ENCODE measurements at regions not wholly inside any gene's neighbourhood (a gene's known extent, or its start where the extent isn't known, plus 50 kb on each side); places are given as distances from the start of the nearest gene placed in this dataset.
"Not testable (repeated sequence)": the region's sequence is repeated elsewhere in the genome, so short reads cannot be mapped to it uniquely, and the experiment has no call there.

DNA sequence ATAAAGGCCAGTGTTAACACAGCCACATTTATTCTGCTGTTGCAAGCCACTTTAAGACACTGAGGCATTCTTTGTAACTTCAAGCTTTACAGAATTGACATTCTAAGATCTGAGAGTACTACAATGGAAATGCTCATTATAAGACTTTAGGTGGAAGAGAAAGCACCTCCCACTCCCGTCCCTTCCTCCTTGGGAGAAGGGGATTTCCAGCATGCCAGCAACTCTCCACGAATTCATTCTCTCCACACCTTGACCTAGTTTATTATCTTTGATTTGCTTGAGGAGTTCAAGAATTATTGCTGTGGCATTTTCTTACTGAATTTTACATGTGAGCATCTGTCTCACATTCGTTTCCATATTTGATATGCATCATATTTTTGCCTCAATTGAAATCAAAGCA lies 644.4 kb upstream of the MIS18BP1 start:
- H3K4me3 ChIP-seq (IDR thresholded peaks at IDR 0.05; ENCODE audit: insufficient read depth, low read depth, low read length): no peak overlapping the region
- no peak overlapping the region for H3K4me2 ChIP-seq
- H4K20me1 ChIP-seq (ENCODE audit: insufficient read depth): no peaks in the 10 kb centered on the region
- H3K27ac ChIP-seq: no peak overlapping the region
- no peak overlapping the region for H2AFZ ChIP-seq (ENCODE audit: low read depth)
- TF ChIP-seq, protein P1, sequence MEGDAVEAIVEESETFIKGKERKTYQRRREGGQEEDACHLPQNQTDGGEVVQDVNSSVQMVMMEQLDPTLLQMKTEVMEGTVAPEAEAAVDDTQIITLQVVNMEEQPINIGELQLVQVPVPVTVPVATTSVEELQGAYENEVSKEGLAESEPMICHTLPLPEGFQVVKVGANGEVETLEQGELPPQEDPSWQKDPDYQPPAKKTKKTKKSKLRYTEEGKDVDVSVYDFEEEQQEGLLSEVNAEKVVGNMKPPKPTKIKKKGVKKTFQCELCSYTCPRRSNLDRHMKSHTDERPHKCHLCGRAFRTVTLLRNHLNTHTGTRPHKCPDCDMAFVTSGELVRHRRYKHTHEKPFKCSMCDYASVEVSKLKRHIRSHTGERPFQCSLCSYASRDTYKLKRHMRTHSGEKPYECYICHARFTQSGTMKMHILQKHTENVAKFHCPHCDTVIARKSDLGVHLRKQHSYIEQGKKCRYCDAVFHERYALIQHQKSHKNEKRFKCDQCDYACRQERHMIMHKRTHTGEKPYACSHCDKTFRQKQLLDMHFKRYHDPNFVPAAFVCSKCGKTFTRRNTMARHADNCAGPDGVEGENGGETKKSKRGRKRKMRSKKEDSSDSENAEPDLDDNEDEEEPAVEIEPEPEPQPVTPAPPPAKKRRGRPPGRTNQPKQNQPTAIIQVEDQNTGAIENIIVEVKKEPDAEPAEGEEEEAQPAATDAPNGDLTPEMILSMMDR (conservative IDR thresholded peaks at IDR 0.05; ENCODE audit: low read depth, low read length): no peak
- no peaks in the 10 kb centered on the region for H3K79me2 ChIP-seq (ENCODE audit: insufficient read depth, low read depth)
- no peak overlapping the region for H3K9ac ChIP-seq
- H3K36me3 ChIP-seq (ENCODE audit: insufficient read depth): no peaks in the 10 kb centered on the region
- no peaks in the 10 kb centered on the region for H3K4me1 ChIP-seq (ENCODE audit: low read depth, poor library complexity, severe bottlenecking)
- H3K27me3 ChIP-seq (ENCODE audit: insufficient read depth, low read depth): no peaks in the 10 kb centered on the region

DNA sequence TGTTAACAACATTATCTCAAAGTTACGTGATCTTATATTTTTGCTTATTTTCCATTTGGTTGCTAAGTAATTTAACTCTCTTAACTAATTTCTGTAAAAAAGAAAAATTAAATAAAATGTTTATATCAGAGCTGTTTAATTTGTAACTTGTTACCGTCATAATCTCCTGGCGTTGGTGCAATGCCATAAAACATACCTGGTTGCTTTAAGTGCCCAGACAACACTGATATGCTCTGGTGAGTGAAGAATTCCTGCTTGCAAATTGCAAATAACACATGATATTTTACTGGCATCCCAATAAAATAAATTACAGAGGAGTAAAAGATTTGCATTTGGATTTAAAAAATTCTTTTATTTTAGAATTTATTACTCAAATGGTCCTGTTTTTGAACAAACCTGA lies 640.1 kb upstream of the MIS18BP1 start:
- H3K36me3 ChIP-seq (ENCODE audit: insufficient read depth): no peaks in the 10 kb centered on the region
- no peaks in the 10 kb centered on the region for H4K20me1 ChIP-seq (ENCODE audit: insufficient read depth)
- no peak overlapping the region for H2AFZ ChIP-seq (ENCODE audit: low read depth)

DNA sequence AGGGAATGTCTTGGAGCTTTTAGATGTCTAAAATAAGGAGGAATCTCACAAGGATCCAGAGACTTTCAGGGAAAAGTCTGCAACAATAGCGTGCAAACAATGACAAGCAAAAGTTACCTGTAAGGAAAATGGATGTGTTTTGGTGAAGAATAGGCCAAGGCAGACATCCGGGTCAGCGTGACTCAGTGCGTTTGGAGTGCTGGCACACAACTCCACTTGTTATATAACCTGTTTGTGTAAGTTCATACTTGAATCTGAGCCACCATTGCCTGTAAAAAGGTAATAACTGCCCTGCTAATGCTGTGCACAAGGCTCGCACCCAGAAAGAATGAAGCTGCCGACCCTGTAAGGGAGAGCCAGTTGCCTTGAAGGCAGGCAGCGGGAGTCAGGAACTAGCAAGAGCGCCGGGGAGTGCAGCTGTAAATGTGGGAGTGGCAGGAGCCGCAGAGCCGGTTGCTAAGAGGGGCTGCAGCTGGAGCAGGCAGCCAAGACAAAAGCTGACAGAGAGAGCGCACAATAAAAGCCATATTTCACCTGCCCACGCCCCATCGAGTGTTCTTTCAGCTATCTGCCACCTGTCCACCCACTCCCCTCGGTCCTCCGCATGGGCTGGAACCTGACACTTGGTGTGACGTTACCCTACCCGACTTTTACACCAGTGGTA lies 638.5 kb upstream of the MIS18BP1 start:
- Histone ChIP-seq H3K4me1 (ENCODE audit: low read depth, poor library complexity, severe bottlenecking) (no peaks in the 10 kb centered on the region), H3K79me2 (ENCODE audit: insufficient read depth, low read depth) (no peaks in the 10 kb centered on the region), H3K4me2 (no peak overlapping the region), H3K27me3 (ENCODE audit: insufficient read depth, low read depth) (no peaks in the 10 kb centered on the region), H3K9ac (no peak overlapping the region), H3K4me3 (IDR thresholded peaks at IDR 0.05; ENCODE audit: insufficient read depth, low read depth, low read length) (no peak overlapping the region), H3K36me3 (ENCODE audit: insufficient read depth) (no peaks in the 10 kb centered on the region), H3K27ac (no peak overlapping the region), H2AFZ (ENCODE audit: low read depth) (no peak overlapping the region), H4K20me1 (ENCODE audit: insufficient read depth) (no peaks in the 10 kb centered on the region)
- TF ChIP-seq, protein P1 (conservative IDR thresholded peaks at IDR 0.05; ENCODE audit: low read depth, low read length): no peak

More for the DNA sequence above, 640.1 kb upstream of the MIS18BP1 start:
- Histone ChIP-seq H3K9ac (no peak overlapping the region), H3K27me3 (ENCODE audit: insufficient read depth, low read depth) (no peaks in the 10 kb centered on the region), H3K4me3 (IDR thresholded peaks at IDR 0.05; ENCODE audit: insufficient read depth, low read depth, low read length) (no peak overlapping the region), H3K4me2 (no peak overlapping the region), H3K79me2 (ENCODE audit: insufficient read depth, low read depth) (no peaks in the 10 kb centered on the region), H3K4me1 (ENCODE audit: low read depth, poor library complexity, severe bottlenecking) (no peaks in the 10 kb centered on the region), H3K27ac (no peak overlapping the region)
- TF ChIP-seq, protein P1 (conservative IDR thresholded peaks at IDR 0.05; ENCODE audit: low read depth, low read length): no peak

DNA sequence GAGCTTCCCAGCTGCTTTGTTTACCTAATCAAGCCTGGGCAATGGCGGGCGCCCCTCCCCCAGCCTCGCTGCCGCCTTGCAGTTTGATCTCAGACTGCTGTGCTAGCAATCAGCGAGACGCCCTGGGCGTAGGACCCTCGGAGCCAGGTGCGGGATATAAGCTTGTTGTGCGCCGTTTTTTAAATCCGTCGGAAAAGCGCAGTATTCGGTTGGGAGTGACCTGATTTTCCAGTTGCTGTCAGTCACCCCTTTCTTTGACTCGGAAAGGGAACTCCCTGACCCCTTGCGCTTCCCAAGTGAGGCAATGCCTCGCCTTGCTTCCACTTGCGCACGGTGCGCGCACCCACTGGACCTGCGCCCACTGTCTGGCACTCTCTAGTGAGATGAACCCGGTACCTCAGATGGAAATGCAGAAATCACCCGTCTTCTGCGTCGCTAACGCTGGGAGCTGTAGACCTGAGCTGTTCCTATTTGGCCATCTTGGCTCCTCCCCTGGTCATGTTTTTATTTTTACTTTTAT lies 635.8 kb upstream of the MIS18BP1 start:
- not testable (repeated sequence) for H3K27me3 ChIP-seq (ENCODE audit: insufficient read depth, low read depth); H2AFZ ChIP-seq (ENCODE audit: low read depth); H3K36me3 ChIP-seq (ENCODE audit: insufficient read depth); H3K79me2 ChIP-seq (ENCODE audit: insufficient read depth, low read depth); H3K4me2 ChIP-seq; H3K27ac ChIP-seq; H3K4me3 ChIP-seq (IDR thresholded peaks at IDR 0.05; ENCODE audit: insufficient read depth, low read depth, low read length); H3K4me1 ChIP-seq (ENCODE audit: low read depth, poor library complexity, severe bottlenecking); H3K9ac ChIP-seq; H4K20me1 ChIP-seq (ENCODE audit: insufficient read depth)

DNA sequence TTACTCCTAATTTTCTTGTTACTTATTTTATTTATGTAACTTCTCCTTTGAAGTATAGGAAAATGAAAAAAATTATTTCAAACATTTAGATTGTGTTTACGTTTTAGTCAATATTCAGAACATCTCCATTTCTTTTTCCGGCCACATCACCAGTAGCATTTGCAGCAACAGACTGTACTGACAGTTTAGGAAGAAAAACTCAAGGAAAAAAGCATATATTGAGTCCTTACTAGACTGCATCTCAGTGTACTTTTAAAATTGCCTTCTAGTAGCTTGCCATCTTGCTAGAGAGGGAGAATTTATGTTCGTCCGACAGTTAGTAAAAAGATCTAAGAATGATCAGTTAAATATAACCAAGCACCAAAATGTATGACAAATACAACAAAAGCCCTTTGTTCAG lies 625.0 kb upstream of the MIS18BP1 start:
- Histone ChIP-seq H3K36me3 (ENCODE audit: insufficient read depth) (no peaks in the 10 kb centered on the region), H3K9ac (no peak overlapping the region), H2AFZ (ENCODE audit: low read depth) (no peak overlapping the region), H4K20me1 (ENCODE audit: insufficient read depth) (no peaks in the 10 kb centered on the region), H3K4me1 (ENCODE audit: low read depth, poor library complexity, severe bottlenecking) (no peaks in the 10 kb centered on the region), H3K27ac (no peak overlapping the region), H3K27me3 (ENCODE audit: insufficient read depth, low read depth) (no peaks in the 10 kb centered on the region), H3K4me2 (no peak overlapping the region), H3K4me3 (IDR thresholded peaks at IDR 0.05; ENCODE audit: insufficient read depth, low read depth, low read length) (no peak overlapping the region), H3K79me2 (ENCODE audit: insufficient read depth, low read depth) (no peaks in the 10 kb centered on the region)
- TF ChIP-seq, protein P1 (conservative IDR thresholded peaks at IDR 0.05; ENCODE audit: low read depth, low read length): no peak
